Epithelial cell of prostate (primary cell): ENCODE measurements at regions not wholly inside any gene's neighbourhood (a gene's known extent, or its start where the extent isn't known, plus 50 kb on each side); places are given as distances from the start of the nearest gene placed in this dataset.
"Not testable (repeated sequence)": the region's sequence is repeated elsewhere in the genome, so short reads cannot be mapped to it uniquely, and the experiment has no call there.

Experiments used
- DNase-seq: peaks from one replicate; pipeline ENCODE4 v3.0.0-alpha.2; 2011; ENCODE audit warnings: low read depth, low spot score
- H3K27ac ChIP-seq: fragments of 450-650 bp; 2 replicates; pipeline ENCODE4 v1.5.1; 2017; ENCODE audit warnings: mild to moderate bottlenecking

GRCh38 chr1:21385022-21385421 is 54.9 kb upstream of the NBPF3 start:
- no peak for DNase-seq
- H3K27ac ChIP-seq = no peak overlapping the region

GRCh38 chr1:21384620-21385019 is 55.3 kb upstream of the NBPF3 start:
- no peak for DNase-seq
- H3K27ac ChIP-seq = no peak overlapping the region

GRCh38 chr1:21383785-21384401 is 56.0 kb upstream of the NBPF3 start:
- no peak for DNase-seq

GRCh38 chr1:21381354-21381753 is 58.6 kb upstream of the NBPF3 start:
- no peak overlapping the region for H3K27ac ChIP-seq
- no peak for DNase-seq

More at GRCh38 chr1:21383785-21384401, 56.0 kb upstream of the NBPF3 start:
- H3K27ac ChIP-seq = no peak overlapping the region

GRCh38 chr1:21380147-21380546 is 59.8 kb upstream of the NBPF3 start:
- peak overlapping the region; percentile 58 for H3K27ac ChIP-seq
- DNase-seq = not testable (repeated sequence)

GRCh38 chr1:21379571-21379970 is 60.4 kb upstream of the NBPF3 start:
- no peak for DNase-seq
- H3K27ac ChIP-seq = peak overlapping the region; percentile 58

- peak; percentile 61 for DNase-seq
- peak overlapping the region; percentile 58 for H3K27ac ChIP-seq
These were observed 61.0 kb upstream of the NBPF3 start for GRCh38 chr1:21378705-21379494.

GRCh38 chr1:21372383-21372782 is 67.6 kb upstream of the NBPF3 start:
- no peak overlapping the region for H3K27ac ChIP-seq
- DNase-seq = no peak

GRCh38 chr1:21369905-21370304 is 70.0 kb upstream of the NBPF3 start:
- no peak for DNase-seq
- H3K27ac ChIP-seq = no peak overlapping the region

- no peak for DNase-seq
- H3K27ac ChIP-seq = no peak overlapping the region
These were observed 71.2 kb upstream of the NBPF3 start for GRCh38 chr1:21368515-21369289.

GRCh38 chr1:21367973-21368514 is 71.9 kb upstream of the NBPF3 start:
- not testable (repeated sequence) for H3K27ac ChIP-seq, DNase-seq

GRCh38 chr1:21366288-21366687 is 73.6 kb upstream of the NBPF3 start:
- H3K27ac ChIP-seq = peak overlapping the region; percentile 61
- peak; percentile 71 for DNase-seq

GRCh38 chr1:21365036-21365435 is 74.8 kb upstream of the ECE1 start:
- DNase-seq = no peak
- no peak overlapping the region for H3K27ac ChIP-seq

GRCh38 chr1:21362096-21362495 is 71.8 kb upstream of the ECE1 start:
- no peak overlapping the region for H3K27ac ChIP-seq
- DNase-seq = no peak

GRCh38 chr1:21361506-21361905 is 71.2 kb upstream of the ECE1 start:
- H3K27ac ChIP-seq = peak overlapping the region; percentile 5
- DNase-seq = no peak

- no peak overlapping the region for H3K27ac ChIP-seq
- no peak for DNase-seq
These were observed 66.9 kb upstream of the ECE1 start for GRCh38 chr1:21357161-21357560.

GRCh38 chr1:21355956-21356355 is 65.7 kb upstream of the ECE1 start:
- no peak for DNase-seq
- no peak overlapping the region for H3K27ac ChIP-seq

- no peak for DNase-seq
- H3K27ac ChIP-seq = no peak overlapping the region
These were observed 62.3 kb upstream of the ECE1 start for GRCh38 chr1:21352586-21352985.

GRCh38 chr1:21351901-21352300 is 61.6 kb upstream of the ECE1 start:
- DNase-seq = no peak
- no peak overlapping the region for H3K27ac ChIP-seq

GRCh38 chr1:21350202-21350885 is 60.1 kb upstream of the ECE1 start:
- H3K27ac ChIP-seq = no peak overlapping the region
- DNase-seq = no peak
